ENCODE measurements at regions not wholly inside any gene's neighbourhood (a gene's known extent, or its start where the extent isn't known, plus 50 kb on each side); places are given as distances from the start of the nearest gene placed in this dataset.
"Not testable (repeated sequence)": the region's sequence is repeated elsewhere in the genome, so short reads cannot be mapped to it uniquely, and the experiment has no call there.

GRCh38 chr15:79572691-79573404 is 140.7 kb downstream of the MINAR1 start:
- DNase-seq (ENCODE audit: extremely low spot score), result no peak
- ChIA-PET POLR2A (no interaction called here), CTCF (interaction anchor here (0.9 to 2.1 kb wide), 4 partner anchors 13 to 232 kb away, joined by 3 to 7 read pairs (median 4); no protein-coding TSS in a partner anchor)
- TF ChIP-seq, protein P1, sequence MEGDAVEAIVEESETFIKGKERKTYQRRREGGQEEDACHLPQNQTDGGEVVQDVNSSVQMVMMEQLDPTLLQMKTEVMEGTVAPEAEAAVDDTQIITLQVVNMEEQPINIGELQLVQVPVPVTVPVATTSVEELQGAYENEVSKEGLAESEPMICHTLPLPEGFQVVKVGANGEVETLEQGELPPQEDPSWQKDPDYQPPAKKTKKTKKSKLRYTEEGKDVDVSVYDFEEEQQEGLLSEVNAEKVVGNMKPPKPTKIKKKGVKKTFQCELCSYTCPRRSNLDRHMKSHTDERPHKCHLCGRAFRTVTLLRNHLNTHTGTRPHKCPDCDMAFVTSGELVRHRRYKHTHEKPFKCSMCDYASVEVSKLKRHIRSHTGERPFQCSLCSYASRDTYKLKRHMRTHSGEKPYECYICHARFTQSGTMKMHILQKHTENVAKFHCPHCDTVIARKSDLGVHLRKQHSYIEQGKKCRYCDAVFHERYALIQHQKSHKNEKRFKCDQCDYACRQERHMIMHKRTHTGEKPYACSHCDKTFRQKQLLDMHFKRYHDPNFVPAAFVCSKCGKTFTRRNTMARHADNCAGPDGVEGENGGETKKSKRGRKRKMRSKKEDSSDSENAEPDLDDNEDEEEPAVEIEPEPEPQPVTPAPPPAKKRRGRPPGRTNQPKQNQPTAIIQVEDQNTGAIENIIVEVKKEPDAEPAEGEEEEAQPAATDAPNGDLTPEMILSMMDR (IDR thresholded peaks at IDR 0.05; ENCODE audit: control extremely low read depth, extremely low read depth, low read depth, missing control alignments), result no peak

- CTCF ChIA-PET, result interaction anchor here (1.0 kb wide), 1 partner anchor 21 kb away, joined by 4 read pairs; no protein-coding TSS in a partner anchor
- POLR2A ChIA-PET, result not testable (repeated sequence)
Observed at GRCh38 chr15:79574431-79575273, 142.5 kb downstream of the MINAR1 start.

GRCh38 chr15:79582650-79583049 is 150.5 kb downstream of the MINAR1 start:
- TF ChIP-seq, protein P1 (IDR thresholded peaks at IDR 0.05; ENCODE audit: control extremely low read depth, extremely low read depth, low read depth, missing control alignments), result no peak
- no peak for DNase-seq (ENCODE audit: extremely low spot score)
- CTCF ChIA-PET, result no interaction called here
- POLR2A ChIA-PET, result no interaction called here

More at GRCh38 chr15:79574431-79575273, 142.5 kb downstream of the MINAR1 start:
- not testable (repeated sequence) for DNase-seq (ENCODE audit: extremely low spot score)

DNA sequence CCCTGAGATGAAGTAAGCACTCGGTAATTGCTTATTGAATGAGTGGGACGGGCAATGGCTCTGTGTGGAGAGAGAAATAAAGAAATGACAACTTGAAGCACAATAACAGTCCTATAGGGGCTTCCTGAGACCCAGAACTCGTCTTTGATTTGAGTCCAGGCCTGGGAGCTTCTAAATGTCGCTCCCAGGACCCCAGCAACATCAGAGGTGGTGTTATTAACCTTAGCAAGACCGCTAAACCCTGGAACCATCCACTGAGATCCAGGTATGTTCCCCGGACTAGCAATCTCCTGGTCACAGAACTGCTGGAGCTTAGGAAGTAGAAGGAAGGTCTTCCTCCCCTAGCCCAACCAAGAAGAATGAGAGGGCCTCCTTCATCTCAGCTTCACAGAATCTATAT is 160.0 kb downstream of the MINAR1 start:
- TF ChIP-seq, protein P1 (IDR thresholded peaks at IDR 0.05; ENCODE audit: control extremely low read depth, extremely low read depth, low read depth, missing control alignments), result no peak
- POLR2A ChIA-PET, result no interaction called here

DNA sequence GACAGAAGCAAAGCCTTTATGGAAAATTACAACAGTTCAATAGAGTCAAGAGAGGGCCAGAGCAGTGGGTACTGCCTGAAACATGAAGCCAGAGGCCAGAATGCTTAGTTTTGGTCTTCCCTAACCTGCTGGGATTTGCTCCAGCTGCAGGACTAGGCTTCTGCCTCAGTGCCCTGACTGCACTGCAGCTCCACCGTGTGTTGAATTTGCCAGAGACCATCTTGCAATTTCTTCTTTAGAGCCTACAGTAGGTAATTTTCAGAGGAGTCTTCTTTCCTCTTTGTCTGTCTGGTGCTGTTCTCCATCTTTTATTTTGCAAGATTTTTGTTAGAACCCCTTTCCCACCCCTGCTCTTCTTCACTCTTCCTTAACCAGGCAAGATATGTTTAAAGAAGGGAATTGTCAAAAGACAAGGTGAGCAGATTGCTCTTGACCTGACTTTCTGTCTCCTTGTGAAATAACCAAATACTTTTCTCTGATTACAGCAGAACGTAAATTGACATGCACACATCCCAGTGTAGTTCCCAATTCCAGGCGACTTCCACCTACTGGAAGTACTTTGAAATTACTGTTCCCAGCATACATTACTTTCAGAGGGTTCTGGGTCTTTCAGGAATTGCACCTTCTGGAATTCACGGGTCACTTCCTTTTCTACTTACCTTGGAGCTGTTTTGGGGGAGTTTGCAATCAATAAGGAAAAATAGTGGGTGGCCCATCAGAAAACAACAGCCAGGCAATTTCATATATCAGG is 161.2 kb downstream of the MINAR1 start:
- ChIA-PET POLR2A (no interaction called here), CTCF (interaction anchor here (1.0 to 8.1 kb wide), 4 partner anchors 25 to 253 kb away, joined by 3 to 162 read pairs (median 6); no protein-coding TSS in a partner anchor)

More for the DNA sequence above, 160.0 kb downstream of the MINAR1 start:
- CTCF ChIA-PET, result interaction anchor here (1.0 to 8.1 kb wide), 5 partner anchors 14 to 261 kb away, joined by 4 to 162 read pairs (median 5); no protein-coding TSS in a partner anchor
- DNase-seq (ENCODE audit: extremely low spot score), result no peak

GRCh38 chr15:79595306-79595705 is 163.2 kb downstream of the MINAR1 start:
- no peak for DNase-seq (ENCODE audit: extremely low spot score)
- CTCF ChIA-PET, result interaction anchor here (0.8 to 8.1 kb wide), 19 partner anchors 9 to 258 kb away, joined by 3 to 162 read pairs (median 5); no protein-coding TSS in a partner anchor
- TF ChIP-seq, protein P1 (IDR thresholded peaks at IDR 0.05; ENCODE audit: control extremely low read depth, extremely low read depth, low read depth, missing control alignments), result no peak
- POLR2A ChIA-PET, result no interaction called here

More for the DNA sequence above, 161.2 kb downstream of the MINAR1 start:
- TF ChIP-seq, protein P1 (IDR thresholded peaks at IDR 0.05; ENCODE audit: control extremely low read depth, extremely low read depth, low read depth, missing control alignments), result peak; percentile 15
- no peak for DNase-seq (ENCODE audit: extremely low spot score)
